ENCODE measurements at regions not wholly inside any gene's neighbourhood (a gene's known extent, or its start where the extent isn't known, plus 50 kb on each side); places are given as distances from the start of the nearest gene placed in this dataset.
"Not testable (repeated sequence)": the region's sequence is repeated elsewhere in the genome, so short reads cannot be mapped to it uniquely, and the experiment has no call there.

GRCh38 chr12:60568914-60569313, 973.1 kb downstream of the SLC16A7 start:
- DNase-seq = no peak

GRCh38 chr12:60577607-60578006, 981.8 kb downstream of the SLC16A7 start:
- DNase-seq = no peak

- not testable (repeated sequence) for DNase-seq
Measured at GRCh38 chr12:60587664-60588063, 991.8 kb downstream of the SLC16A7 start.

GRCh38 chr12:60594035-60594711, 998.3 kb downstream of the SLC16A7 start:
- DNase-seq = no peak

GRCh38 chr12:60602601-60603000, 1006.8 kb downstream of the SLC16A7 start:
- DNase-seq = no peak

GRCh38 chr12:60603475-60603874, 1007.6 kb downstream of the SLC16A7 start:
- DNase-seq = not testable (repeated sequence)

- DNase-seq = no peak
Measured at GRCh38 chr12:60616400-60616799, 1020.6 kb downstream of the SLC16A7 start.

GRCh38 chr12:60630796-60631195, 1035.0 kb downstream of the SLC16A7 start:
- DNase-seq = no peak

GRCh38 chr12:60644076-60644475, 1048.2 kb downstream of the SLC16A7 start:
- no peak for DNase-seq

- DNase-seq = no peak
Measured at GRCh38 chr12:60666895-60667294, 1071.1 kb downstream of the SLC16A7 start.

- no peak for DNase-seq
Measured at GRCh38 chr12:60672949-60673348, 1077.1 kb downstream of the SLC16A7 start.

- DNase-seq = peak in 1 of 2 experiments; percentile 6
Measured at GRCh38 chr12:60684988-60685655, 1089.3 kb downstream of the SLC16A7 start.

- peak in 1 of 2 experiments; percentile 3 for DNase-seq
Measured at GRCh38 chr12:60689137-60689536, 1093.3 kb downstream of the SLC16A7 start.

- no peak for DNase-seq
Measured at GRCh38 chr12:60693019-60693626, 1097.3 kb downstream of the SLC16A7 start.

GRCh38 chr12:60704171-60704914, 1108.5 kb downstream of the SLC16A7 start:
- DNase-seq = no peak

GRCh38 chr12:60710246-60710645, 1114.4 kb downstream of the SLC16A7 start:
- no peak for DNase-seq

- DNase-seq = no peak
Measured at GRCh38 chr12:60714141-60714900, 1118.5 kb downstream of the SLC16A7 start.

GRCh38 chr12:60724475-60724874, 1128.6 kb downstream of the SLC16A7 start:
- no peak for DNase-seq

GRCh38 chr12:60724984-60725383, 1129.2 kb downstream of the SLC16A7 start:
- DNase-seq = no peak

GRCh38 chr12:60752589-60752988, 1156.8 kb downstream of the SLC16A7 start:
- no peak for DNase-seq

GRCh38 chr12:60758224-60758623, 1162.4 kb downstream of the SLC16A7 start:
- DNase-seq = no peak

- DNase-seq = no peak
Measured at GRCh38 chr12:60760965-60761364, 1165.1 kb downstream of the SLC16A7 start.

GRCh38 chr12:60801166-60801565, 1205.3 kb downstream of the SLC16A7 start:
- not testable (repeated sequence) for DNase-seq
